Activated naive CD4-positive, alpha-beta T cell treated with anti-CD3 and anti-CD28 coated beads, Interleukin-2, amount 50 U/mL, for 24 hours (primary cell): ENCODE measurements at regions not wholly inside any gene's neighbourhood (a gene's known extent, or its start where the extent isn't known, plus 50 kb on each side); places are given as distances from the start of the nearest gene placed in this dataset.
"Not testable (repeated sequence)": the region's sequence is repeated elsewhere in the genome, so short reads cannot be mapped to it uniquely, and the experiment has no call there.

ENCODE experiments used
- H3K27ac Mint-ChIP-seq: one replicate; pipeline ENCODE4 v1.8.0; 2021; ENCODE audit warnings: mild to moderate bottlenecking, mixed read lengths
- H3K27me3 Mint-ChIP-seq: one replicate; pipeline ENCODE4 v1.8.0; 2021; ENCODE audit warnings: mixed read lengths
- H3K36me3 Mint-ChIP-seq: one replicate; pipeline ENCODE4 v1.8.0; 2021; ENCODE audit warnings: mixed read lengths
- H3K4me1 Mint-ChIP-seq: one replicate; pipeline ENCODE4 v1.8.0; 2021; ENCODE audit warnings: mixed read lengths
- H3K4me3 Mint-ChIP-seq: one replicate; pipeline ENCODE4 v1.8.0; 2021; ENCODE audit warnings: mild to moderate bottlenecking, mixed read lengths
- H3K9me3 Mint-ChIP-seq: one replicate; pipeline ENCODE4 v1.8.0; 2021; ENCODE audit warnings: mixed read lengths

DNA sequence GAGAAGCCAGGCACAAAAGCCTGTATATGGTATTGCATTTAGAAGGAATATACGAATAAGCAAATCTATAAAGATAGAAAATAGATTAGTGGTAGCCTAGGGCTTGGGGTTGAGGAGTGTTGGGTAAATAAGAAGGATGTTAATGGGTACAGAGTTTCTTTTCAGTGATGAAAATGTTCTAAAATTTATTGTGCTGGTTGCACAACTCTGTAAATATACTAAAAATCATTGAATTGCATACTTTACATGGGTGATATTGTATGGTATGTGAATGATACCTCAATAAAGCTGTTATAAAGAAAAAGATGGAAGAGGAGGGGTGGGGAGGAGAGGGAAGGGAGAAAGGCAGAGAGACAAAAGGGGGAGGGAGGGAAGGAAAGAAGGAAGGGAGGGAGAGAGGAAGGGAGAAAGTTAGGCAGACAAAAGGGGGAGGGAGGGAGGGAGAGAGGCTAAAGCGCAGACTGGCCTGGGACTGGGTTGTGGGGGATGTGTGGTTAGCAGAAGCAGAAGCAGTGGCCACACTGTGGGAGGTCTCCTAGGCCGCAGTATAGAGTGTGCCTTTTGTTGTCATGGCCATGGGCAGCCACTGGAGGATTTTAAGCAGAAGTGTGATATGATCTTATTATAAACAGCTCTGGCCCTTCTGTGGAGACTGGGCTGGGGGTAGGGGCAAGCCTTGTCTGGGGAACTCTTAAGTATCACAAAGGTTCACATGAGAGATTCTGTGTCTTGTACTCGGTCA, 73.6 kb upstream of the ELK3 start:
- Mint-ChIP-seq H3K36me3 (no peaks in the 10 kb centered on the region), H3K27me3 (no peaks in the 10 kb centered on the region), H3K27ac (peak overlapping the region; percentile 32), H3K9me3 (no peaks in the 10 kb centered on the region), H3K4me3 (no peak overlapping the region), H3K4me1 (peaks cover 18% of the 10 kb centered on the region)

DNA sequence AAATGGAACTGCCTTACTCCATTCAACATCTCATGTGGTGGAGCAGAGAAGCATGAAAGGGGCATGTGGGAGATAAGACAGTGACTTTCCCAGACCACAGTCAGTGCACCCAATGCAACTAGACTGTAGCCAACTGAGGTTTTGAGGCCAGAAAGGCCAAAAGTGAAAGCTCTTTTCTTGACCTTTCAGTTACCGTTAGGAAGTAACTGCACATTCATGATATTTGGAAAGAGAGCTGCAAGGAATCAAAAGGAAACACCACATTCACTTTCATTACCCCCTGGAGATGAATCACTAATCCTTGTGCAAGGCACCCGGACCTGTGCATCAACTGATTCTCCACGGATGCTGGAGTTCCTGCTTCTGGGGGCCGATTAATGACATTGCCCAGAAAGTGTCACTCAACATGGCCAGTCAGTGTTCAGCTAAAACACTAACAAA, 72.9 kb upstream of the ELK3 start:
- Mint-ChIP-seq H3K9me3 (no peaks in the 10 kb centered on the region), H3K4me1 (peaks cover 18% of the 10 kb centered on the region), H3K27me3 (no peaks in the 10 kb centered on the region), H3K36me3 (no peaks in the 10 kb centered on the region), H3K27ac (no peak overlapping the region), H3K4me3 (no peak overlapping the region)

DNA sequence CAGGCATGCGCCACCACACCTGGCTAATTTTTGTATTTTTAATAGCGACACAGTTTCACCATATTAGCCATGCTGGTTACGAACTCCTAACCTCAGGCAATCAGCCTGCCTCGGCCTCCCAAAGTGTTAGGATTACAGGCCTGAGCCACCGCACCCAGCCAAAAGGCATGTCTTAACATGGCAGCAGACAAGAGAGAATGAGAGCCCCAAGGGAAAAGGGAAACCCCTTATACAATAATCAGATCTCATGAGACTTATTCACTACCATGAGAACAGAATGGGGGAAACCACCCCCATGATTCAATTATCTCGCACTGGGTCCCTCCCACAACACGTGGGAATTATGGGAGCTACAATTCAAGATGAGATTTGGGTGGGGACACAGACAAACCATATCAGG, 65.9 kb upstream of the ELK3 start:
- H3K4me3 Mint-ChIP-seq, H3K27me3 Mint-ChIP-seq, H3K27ac Mint-ChIP-seq, H3K9me3 Mint-ChIP-seq, H3K36me3 Mint-ChIP-seq, H3K4me1 Mint-ChIP-seq: not testable (repeated sequence)

DNA sequence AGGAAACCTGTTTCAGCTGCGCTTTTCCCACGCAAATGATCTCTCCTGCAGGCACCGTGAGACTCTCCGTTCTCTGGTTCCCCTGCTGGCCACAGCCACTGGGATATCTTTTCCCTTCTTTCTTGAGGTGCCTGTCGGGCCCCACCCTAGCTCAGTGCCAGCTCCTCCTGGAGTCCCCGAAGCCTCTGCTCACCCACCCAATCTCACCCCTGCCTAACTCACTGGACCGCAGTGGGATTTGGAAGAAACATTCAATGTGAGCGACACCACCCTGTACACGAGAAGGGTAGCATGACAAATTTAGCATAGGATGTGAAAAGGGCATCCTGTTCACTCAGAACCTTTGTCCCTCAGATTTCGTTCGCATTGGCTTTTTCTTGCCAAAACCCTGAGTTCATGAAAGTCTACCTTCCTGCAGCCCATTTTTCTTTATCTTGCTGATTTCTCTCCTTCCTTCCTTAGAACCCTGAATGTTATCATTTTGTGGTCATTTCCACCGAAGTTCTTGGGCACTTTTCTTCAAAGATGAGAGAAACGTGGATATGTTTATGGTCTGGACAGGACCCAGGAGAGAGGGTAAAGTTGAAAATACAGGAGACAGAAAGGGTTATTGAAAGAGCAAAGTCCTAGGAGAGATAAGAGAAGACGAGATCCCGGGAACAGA, 63.6 kb upstream of the ELK3 start:
- no peak overlapping the region for H3K4me3 Mint-ChIP-seq
- no peak overlapping the region for H3K27ac Mint-ChIP-seq
- no peaks in the 10 kb centered on the region for H3K27me3 Mint-ChIP-seq
- H3K4me1 Mint-ChIP-seq, result peaks cover 9% of the 10 kb centered on the region
- no peaks in the 10 kb centered on the region for H3K9me3 Mint-ChIP-seq
- no peaks in the 10 kb centered on the region for H3K36me3 Mint-ChIP-seq

DNA sequence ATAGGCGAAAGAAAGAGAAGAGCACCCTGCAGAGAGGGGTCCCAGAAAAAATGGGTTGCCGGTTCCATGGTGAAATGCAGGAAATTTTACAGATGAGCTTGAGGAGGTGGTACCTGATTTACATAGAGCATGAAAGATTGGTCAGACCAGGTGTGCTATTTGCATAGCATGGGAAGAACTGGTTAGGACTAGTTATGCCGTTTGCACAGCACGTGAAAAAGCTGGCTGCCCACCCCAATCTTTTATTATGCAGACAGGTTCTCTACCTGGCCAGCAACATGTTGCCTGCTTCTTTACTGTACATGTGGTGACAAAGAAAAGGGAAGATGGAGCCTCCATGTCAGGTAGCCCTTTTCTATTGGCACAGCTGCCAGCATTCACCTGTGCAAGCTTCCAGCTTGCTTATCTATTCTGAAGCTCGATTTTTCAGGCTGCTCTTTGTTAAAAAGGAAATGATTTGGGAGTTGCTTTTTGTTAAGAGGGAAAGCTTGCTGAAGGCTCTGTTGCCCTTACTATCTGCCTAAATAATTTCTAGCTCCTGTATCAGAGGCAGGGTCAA, 62.9 kb upstream of the ELK3 start:
- H3K9me3 Mint-ChIP-seq, result no peaks in the 10 kb centered on the region
- H3K27me3 Mint-ChIP-seq, result no peaks in the 10 kb centered on the region
- no peak overlapping the region for H3K27ac Mint-ChIP-seq
- no peaks in the 10 kb centered on the region for H3K36me3 Mint-ChIP-seq
- peaks cover 10% of the 10 kb centered on the region for H3K4me1 Mint-ChIP-seq
- H3K4me3 Mint-ChIP-seq, result no peak overlapping the region

DNA sequence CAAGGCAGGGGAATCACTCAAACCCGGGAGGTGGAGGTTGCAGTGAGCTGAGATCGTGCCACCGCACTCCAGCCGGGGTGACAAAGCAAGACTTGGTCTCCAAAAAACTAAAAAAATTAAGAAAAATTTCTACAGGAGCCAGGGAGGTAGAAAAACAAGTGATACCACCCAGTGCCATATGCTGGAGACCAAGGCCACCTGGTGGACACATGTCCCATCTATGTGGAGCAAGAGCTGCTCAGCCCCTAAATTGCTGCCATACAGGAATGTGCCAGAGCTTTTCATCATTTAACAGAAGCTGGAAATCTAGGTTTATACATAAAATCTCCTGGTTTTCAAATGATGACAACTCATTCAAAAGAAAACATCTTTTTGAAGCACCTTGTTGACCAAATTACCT, 61.4 kb upstream of the ELK3 start:
- no peaks in the 10 kb centered on the region for H3K27me3 Mint-ChIP-seq
- no peaks in the 10 kb centered on the region for H3K9me3 Mint-ChIP-seq
- no peak overlapping the region for H3K27ac Mint-ChIP-seq
- no peak overlapping the region for H3K4me3 Mint-ChIP-seq
- H3K4me1 Mint-ChIP-seq, result peaks cover 16% of the 10 kb centered on the region
- H3K36me3 Mint-ChIP-seq, result no peaks in the 10 kb centered on the region

DNA sequence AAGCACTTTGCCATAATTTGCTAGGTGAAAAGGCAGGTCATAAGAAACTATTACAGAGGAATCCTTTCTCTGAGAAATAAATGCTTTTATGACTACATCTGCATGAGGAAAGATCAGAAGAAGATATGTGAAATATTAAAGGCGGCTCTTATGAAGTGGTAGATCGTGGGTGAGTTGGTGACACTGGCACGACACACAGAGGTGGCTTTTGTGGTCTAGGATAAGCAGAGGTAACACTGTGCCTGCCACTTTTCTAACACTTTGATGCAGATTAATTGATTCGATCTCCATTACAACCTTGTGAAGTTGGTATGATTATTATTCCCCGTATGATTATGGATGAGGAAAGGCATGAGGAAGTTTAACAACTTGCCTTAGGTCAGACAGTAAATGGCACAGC, 60.0 kb upstream of the ELK3 start:
- peaks cover 16% of the 10 kb centered on the region for H3K4me1 Mint-ChIP-seq
- no peak overlapping the region for H3K27ac Mint-ChIP-seq
- H3K27me3 Mint-ChIP-seq, result no peaks in the 10 kb centered on the region
- no peaks in the 10 kb centered on the region for H3K9me3 Mint-ChIP-seq
- H3K36me3 Mint-ChIP-seq, result no peaks in the 10 kb centered on the region
- H3K4me3 Mint-ChIP-seq, result no peak overlapping the region

DNA sequence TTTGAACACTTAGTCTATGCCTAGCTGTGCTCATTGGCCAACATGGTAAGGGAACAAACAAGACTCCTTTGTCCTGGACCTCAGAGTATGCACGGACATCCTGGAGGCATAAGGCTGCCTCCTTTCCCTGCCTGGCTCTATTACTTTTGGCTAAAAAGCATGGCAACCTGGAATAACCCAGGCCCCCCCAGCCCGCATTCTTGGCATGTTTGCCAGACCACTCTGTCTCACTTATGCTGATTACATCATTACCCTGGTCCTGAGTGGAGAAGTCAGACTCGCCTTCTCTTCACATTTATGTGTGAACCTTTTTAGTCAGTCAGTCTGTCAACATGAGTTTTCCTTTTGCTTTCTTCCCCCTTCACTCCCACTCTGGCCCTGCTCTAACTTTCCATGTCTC, 58.0 kb upstream of the ELK3 start:
- no peaks in the 10 kb centered on the region for H3K36me3 Mint-ChIP-seq
- H3K9me3 Mint-ChIP-seq, result no peaks in the 10 kb centered on the region
- no peaks in the 10 kb centered on the region for H3K27me3 Mint-ChIP-seq
- peak overlapping the region; percentile 82 for H3K27ac Mint-ChIP-seq
- no peak overlapping the region for H3K4me3 Mint-ChIP-seq
- peaks cover 22% of the 10 kb centered on the region for H3K4me1 Mint-ChIP-seq

DNA sequence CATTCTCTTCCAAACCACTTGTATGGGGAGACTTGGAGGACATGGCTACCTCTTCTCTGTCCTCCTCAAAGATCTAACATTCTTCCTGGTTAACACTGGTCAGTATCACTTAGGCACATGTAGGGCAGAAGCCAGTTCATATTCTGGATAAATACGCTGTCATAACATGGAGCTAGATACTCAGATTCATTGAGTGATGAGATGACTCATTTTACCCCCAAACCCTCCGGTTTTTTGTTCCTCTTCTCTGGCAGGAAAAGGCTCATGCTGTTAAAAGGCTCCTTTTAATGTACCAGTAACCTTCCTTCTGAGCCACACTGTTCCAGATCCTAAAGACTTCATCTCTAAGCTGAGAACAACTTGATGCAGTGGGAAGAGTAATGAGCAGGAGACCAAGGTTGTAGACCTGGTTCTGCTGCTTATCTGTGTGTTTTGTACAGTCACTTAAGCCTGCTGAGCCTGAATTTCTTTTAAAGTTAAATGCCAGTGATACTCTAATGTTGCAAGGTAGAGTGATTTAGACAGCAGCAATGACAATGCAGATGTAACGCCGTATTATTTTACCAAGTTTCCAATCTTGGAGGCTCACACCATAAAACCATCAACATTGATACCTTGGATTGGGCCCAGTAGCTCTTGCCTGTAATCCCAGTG, 57.3 kb upstream of the ELK3 start:
- Mint-ChIP-seq H3K9me3 (no peaks in the 10 kb centered on the region), H3K36me3 (no peaks in the 10 kb centered on the region), H3K27me3 (no peaks in the 10 kb centered on the region), H3K4me1 (peaks cover 22% of the 10 kb centered on the region), H3K27ac (peak overlapping the region; percentile 82), H3K4me3 (no peak overlapping the region)

DNA sequence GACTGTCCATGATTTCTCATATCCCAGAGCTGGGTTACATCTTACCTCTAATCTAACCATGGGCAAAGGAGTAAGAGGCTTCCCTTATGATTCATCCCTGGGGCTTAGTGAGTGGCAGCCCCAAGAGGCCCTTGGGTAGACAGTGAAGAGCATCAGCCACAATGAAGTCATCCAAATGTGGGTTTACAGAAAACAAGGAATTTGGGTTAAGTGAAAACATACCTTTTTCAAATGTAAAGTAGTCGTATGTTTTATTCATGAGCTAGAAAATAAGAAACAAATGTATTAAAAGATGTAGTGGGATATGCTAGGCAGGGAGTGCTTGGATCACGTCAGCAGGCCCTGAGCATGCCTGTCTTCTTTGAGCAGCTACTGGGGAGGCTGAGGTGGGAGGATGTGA, 54.0 kb upstream of the ELK3 start:
- H3K27ac Mint-ChIP-seq, result peak overlapping the region; percentile 7
- H3K4me1 Mint-ChIP-seq, result peaks cover 41% of the 10 kb centered on the region
- H3K27me3 Mint-ChIP-seq, result no peaks in the 10 kb centered on the region
- H3K4me3 Mint-ChIP-seq, result no peak overlapping the region
- no peaks in the 10 kb centered on the region for H3K9me3 Mint-ChIP-seq
- no peaks in the 10 kb centered on the region for H3K36me3 Mint-ChIP-seq

DNA sequence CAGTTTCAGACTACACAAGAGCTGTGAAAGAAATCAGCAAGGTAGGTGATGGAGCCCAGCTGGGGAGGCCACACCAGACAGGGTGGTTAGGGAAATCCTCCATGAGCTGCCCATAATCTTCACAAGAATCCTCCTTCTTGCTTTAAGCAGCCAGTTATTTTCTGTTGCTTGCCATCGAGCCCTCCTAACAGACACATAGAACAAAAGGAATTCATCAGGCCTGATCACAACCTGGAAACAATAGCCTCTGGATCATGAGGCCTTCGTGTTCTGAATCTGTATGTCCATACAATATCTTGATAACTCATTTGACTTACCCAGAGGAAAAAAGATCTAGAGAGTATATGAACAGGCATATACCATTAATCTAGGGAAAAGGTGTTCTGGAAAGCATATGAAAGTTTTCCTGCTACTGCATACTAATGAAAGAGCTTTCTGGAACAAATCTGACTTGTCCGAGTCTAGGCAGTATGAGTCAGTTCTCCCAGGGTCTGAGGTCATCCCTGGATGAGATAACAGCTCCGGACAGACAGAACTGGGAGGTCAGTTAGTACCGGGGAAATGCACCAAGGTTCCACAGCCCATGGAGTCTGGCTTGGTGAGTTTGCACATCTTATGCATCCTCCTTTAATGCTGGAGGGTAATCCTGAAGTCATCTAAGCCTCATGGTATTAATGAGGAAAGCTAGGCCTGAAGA, 52.8 kb upstream of the ELK3 start:
- H3K4me3 Mint-ChIP-seq, result no peak overlapping the region
- peaks cover 39% of the 10 kb centered on the region for H3K4me1 Mint-ChIP-seq
- no peaks in the 10 kb centered on the region for H3K36me3 Mint-ChIP-seq
- H3K9me3 Mint-ChIP-seq, result no peaks in the 10 kb centered on the region
- H3K27ac Mint-ChIP-seq, result no peak overlapping the region
- H3K27me3 Mint-ChIP-seq, result no peaks in the 10 kb centered on the region

DNA sequence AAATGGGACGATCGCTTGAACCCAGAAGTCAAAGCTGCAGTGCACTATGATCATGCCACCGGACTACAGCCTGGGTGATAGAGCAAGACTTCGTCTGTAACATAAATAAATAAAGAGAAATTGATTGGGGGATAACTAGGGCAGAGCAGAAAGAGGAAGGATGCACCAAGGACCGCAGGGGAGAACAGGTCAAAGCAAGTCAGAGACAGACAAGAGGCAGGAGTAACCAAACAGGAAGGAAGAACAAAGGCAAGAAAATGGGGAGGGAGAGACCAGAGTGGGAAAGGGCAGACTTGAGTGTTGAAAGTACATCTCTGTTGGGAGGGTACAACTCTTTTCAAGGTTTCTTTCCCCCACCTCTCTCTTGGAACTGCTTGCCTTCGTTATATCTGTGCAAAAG, 50.8 kb upstream of the ELK3 start:
- H3K4me3 Mint-ChIP-seq, result peak overlapping the region; percentile 37
- no peaks in the 10 kb centered on the region for H3K27me3 Mint-ChIP-seq
- no peaks in the 10 kb centered on the region for H3K9me3 Mint-ChIP-seq
- peaks cover 34% of the 10 kb centered on the region for H3K4me1 Mint-ChIP-seq
- no peaks in the 10 kb centered on the region for H3K36me3 Mint-ChIP-seq
- no peak overlapping the region for H3K27ac Mint-ChIP-seq

DNA sequence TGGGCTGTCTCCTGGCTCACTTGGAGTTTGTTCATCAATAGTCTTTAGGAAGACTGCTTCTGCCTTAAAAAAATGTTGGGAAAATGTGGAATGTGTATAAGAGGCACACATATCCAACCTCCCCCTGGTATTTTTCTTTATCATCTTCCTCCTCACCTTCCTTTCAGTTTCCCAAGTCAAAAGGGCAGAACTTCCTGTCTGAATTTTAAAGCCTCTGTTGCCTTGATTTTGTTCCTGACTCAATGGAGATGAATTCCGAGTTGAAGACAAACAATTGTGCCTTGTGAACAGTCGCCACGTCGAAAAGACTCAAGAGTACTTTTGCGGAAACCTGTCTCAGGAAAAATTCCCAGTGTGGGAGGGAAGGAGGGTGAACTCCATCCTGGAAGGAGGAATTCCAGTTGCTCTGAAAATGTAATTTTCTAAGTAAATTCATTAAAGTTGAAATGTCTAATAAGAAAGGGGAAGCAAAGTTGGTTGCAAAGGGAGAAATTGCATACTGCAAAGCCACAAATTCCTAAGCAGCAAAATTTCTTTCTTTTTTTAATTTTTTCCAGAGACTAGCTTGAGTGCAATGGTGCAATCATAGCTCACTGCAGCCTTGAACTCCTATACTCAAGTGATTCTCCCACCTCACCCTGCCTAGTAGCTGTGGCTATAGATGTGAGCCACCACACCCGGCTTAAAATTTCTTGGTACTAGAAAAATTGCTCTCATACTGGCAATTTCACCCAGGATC, 50.2 kb upstream of the ELK3 start:
- Mint-ChIP-seq H3K9me3 (no peaks in the 10 kb centered on the region), H3K27ac (peak overlapping the region; percentile 38), H3K4me3 (no peak overlapping the region), H3K27me3 (no peaks in the 10 kb centered on the region), H3K4me1 (peaks cover 34% of the 10 kb centered on the region), H3K36me3 (no peaks in the 10 kb centered on the region)
